Stromal cell of bone marrow (primary cell): ENCODE measurements at regions not wholly inside any gene's neighbourhood (a gene's known extent, or its start where the extent isn't known, plus 50 kb on each side); places are given as distances from the start of the nearest gene placed in this dataset.
A peak's percentile ranks its signal among the peaks of the same experiment; 100 is the strongest.

Experiments used
- DNase-seq: peaks from one replicate; pipeline ENCODE4 v3.0.0-alpha.2; 2012; ENCODE audit warnings: low read depth

DNA sequence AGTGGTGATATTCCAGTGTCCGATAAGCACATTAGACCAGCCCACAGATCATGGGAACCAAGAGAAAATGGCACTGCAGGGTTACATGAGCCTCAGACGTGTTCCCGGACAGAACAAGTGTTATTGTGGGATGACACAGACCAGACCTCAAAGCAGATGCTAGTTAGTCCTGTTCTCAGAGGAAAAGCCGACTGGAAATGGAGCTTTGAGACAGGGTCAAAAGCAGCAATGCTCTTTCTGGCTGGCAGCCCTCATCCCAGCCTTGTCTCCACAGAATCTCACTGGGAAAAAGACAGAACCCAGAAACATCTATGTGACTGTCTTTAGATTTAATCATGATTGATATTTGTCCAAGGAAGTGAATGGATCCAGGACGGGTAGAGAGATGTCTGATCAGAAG lies 506.8 kb downstream of the INSC start:
- DNase-seq, result no peak

- no peak for DNase-seq
Measured at GRCh38 chr11:15622231-15622890, 507.6 kb downstream of the INSC start.

DNA sequence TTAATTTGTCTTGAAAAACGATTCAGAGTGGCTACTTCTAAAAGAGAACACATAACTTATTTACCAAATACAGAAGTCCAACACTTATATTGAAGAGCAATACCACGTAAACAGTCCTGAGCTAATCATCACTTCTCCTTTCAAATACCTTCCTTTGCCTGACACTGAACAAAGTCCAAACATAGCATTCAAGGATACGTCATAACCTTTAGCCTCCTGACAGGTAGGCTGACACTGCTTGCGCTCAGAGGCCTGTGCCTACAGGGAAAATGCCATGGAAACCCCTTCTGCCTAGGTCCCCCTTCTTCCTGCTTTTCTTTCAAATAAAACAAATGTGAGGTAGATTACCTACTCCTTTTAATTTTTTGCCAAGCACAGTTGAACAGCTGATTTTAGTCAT lies 510.0 kb downstream of the INSC start:
- DNase-seq, result no peak

DNA sequence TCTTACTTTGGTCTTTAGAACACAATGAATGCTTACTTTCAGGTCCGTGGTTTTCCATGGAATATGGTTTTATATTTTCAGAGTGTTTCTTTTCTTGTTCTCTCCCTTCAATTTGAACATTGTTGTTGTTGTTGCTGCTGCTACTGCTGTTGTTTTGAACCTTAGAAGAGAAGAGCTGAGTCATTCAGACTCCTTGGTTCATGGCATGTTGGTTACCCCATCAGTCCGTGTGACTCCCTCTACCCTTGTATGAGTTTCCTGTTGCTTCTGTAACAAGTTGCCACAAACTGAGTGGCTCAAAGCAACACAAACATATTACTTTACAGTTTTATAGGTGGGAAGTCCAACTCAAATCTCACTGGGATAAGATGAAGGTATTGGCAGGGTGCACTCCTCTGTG lies 511.0 kb downstream of the INSC start:
- no peak for DNase-seq

GRCh38 chr11:15627560-15627959 lies 512.8 kb downstream of the INSC start:
- peak; percentile 57 for DNase-seq

DNA sequence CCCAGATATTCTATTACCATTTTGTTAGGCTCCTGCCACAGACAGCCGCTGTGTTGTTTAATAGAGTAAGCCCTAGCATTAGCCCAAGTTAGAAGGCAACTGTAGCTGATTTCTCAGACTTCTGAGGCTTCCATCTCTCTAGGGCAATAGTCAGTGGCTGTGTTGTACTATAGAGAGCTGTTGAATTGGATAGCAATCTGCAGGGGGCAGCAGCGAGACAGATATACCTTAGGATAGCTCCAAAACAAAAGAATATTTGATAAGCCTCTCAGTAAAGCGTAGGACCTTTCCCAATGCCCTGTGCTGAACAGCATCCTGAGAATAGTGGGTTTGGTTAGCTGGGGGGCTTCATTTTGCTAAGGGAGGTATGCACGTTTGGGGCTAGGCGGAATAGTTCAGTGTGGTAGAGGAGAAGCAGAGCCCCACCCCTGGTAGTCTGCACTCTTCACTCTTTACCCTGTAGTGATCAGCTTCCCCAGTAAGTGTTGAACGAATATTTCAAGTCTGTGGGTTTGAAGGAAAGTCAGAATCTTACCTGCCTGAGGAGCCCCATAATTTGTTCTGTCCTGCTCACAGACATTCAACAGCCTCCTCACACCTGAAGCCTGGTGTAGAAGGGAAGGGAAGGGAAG lies 515.1 kb downstream of the INSC start:
- DNase-seq, result no peak

GRCh38 chr11:15630896-15631295 lies 516.2 kb downstream of the INSC start:
- DNase-seq, result no peak

DNA sequence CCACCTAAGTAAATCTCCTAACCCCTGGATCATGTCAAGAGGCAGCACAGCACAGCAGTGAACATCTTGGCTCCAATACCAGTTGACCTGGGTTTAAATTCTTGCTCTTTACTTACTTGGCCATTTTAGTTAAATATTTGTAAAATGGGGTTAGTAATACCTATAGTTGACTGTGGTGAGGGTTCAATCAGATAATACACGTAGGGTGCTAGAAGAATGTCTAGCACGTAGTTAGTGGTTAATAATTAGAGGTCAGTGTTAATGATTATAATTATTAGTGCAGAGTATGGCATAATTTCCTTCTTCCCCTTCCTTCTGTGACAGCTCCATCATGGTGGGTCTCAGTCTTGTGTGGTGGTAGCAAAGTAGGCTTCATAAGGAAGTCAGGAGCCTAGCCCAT lies 520.8 kb downstream of the INSC start:
- DNase-seq, result no peak

DNA sequence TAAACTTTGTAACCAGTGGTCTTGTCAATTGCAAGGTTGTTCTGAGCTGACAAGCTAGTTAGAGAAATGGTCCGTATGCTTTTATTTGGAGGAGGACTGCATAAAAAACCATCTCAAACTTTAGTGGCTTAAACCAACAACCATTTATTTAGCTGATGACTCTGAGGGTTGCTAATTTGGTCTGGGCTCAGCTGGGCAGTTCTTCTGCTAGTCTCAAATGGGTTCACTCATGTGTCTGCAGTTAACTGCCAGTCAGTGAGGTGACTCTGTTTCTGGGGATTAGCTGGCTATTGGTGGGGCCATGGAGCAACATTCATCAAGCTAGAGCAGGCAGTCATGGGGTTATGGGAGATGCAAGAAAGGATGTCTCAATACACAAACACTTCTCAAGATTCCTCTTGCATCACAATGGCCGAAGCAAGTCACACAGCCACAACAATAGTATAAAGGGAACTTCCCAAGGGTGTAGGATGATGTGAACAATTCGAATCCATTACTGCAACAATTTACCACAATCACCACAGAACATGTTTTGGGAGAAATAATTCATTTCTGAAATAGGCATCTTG lies 521.9 kb downstream of the INSC start:
- no peak for DNase-seq

GRCh38 chr11:15638386-15638787 lies 523.7 kb downstream of the INSC start:
- no peak for DNase-seq

GRCh38 chr11:15640318-15640717 lies 525.6 kb downstream of the INSC start:
- DNase-seq, result no peak

- no peak for DNase-seq
Measured at GRCh38 chr11:15641271-15642045, 526.7 kb downstream of the INSC start.

DNA sequence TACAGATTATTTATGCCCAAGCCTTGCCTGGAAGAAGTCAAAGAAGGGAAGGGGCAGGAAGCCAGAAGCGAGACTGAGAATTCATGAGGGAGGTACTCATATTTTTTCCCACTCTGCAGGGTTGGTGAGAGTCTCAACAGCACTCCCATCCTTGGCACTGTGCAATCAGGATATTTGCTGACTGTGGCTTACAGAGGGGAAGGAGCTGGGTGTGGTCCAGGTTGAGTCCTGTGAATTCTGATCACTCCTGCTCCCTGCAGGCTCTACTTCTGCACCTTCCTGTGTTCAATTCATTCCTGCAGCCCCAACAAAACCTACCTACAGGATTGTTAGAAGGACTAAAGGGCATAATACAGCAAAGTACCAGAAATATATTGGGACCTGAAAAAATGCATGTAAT lies 530.5 kb downstream of the INSC start:
- DNase-seq, result no peak

- DNase-seq, result no peak
Measured at GRCh38 chr11:15649371-15650104, 534.8 kb downstream of the INSC start.

DNA sequence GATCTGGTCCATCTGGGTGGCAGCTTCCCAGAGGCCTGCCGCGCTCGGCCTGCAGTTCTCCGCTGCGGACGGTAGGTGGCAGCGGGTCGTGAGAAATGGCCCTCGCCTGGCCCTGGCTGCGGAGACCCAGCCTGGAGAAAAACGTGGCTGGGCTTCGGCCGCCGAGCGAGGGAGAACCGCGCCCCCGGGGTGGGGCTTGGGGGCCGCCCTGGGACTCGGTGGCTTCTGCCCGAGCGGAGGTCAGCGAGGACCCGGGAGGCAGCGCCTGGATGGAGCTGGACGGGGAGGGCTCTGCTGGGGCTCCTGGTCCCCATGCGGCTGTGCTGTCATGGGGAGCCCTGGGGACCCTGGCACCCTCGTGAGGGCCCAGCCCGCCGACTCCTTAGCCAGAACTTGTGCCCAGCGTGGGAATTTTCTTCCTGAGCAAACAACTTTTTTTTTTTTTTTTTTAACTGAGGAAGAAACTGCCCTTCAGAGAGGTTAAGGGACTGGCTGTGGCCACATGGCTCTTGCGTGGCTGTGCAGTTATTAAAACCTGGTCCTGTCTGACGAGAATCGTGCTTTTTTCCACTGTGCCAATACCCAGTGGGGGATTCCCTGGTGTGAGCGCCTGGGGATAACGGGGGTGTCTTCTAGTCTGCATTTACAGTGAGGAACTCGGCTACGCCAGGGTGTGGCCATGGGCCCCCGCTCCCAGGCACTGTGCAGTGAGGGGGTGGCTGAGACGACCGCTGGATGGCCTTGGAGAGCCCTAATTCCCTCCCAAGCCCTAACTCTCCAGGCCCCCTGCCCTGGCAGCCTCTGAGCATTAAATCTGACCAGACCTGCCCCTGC lies 535.6 kb downstream of the INSC start:
- peak; percentile 88 for DNase-seq

DNA sequence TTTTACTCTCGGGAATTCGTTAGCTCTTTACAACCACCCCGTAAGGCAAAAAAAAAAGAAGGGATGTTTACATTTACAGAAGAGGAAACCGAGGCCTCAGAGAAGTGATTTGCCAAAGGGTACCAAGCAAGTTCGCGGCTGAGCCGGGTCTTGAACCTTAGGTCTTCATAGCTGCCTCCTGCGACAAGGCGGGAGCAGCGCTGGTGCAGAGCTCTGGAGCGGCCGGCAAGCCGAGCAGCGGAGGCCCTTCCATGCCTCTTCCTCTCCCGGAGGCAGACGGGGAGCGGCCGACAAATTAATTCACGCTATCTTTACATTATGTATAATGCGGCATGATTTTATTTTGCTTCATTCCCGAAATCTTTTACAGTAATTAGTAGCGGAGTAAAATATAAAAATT lies 536.3 kb downstream of the INSC start:
- DNase-seq, result no peak

- DNase-seq, result no peak
Measured at GRCh38 chr11:15651816-15652215, 537.1 kb downstream of the INSC start.

DNA sequence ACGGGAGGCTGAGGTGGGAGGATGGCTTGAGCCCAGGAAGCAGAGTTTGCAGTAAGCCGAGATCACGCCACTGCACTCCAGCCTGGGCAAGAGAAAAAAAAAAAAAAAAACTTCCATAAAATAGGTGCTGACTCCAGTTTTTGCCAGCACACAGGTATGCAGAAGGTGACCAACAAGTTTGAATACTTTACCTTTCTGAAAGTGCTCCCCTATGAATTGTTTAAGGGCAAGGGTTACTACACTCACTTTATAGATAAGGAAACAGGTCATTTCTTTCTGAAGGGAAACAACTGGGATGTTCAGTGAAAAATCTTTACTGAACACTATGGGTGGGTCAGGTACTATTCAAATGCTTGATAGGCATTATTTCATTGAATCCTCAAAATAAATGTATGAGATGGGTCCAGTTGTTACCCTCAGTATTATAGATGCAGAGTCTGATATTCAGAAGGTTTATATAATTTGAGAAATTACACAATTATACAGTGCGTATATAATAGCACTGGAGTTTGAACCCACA lies 538.5 kb downstream of the INSC start:
- no peak for DNase-seq

- no peak for DNase-seq
Measured at GRCh38 chr11:15654451-15654850, 539.7 kb downstream of the INSC start.

DNA sequence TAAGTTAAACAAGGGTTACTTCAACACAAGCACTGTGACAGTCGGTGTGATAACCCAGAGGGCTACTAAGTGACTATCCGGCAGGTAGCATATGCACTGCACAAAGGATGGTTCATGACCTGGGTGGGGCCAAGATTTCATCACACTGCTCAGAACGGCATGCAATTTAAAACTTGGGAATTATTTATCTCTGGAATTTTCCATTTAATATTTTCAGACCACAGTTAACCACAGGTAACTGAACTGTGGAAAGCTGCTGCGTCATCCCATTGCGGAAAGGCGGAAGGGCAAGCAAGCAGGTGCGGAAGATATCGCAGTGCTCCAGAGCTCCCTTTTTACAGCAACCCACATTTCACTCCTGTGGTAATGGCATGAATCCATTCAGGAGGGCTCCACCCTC lies 540.8 kb downstream of the INSC start:
- DNase-seq, result no peak

GRCh38 chr11:15657264-15657663 lies 542.5 kb downstream of the INSC start:
- DNase-seq, result no peak
